Body of pancreas (tissue), 4 donors: ENCODE measurements at regions not wholly inside any gene's neighbourhood (a gene's known extent, or its start where the extent isn't known, plus 50 kb on each side); places are given as distances from the start of the nearest gene placed in this dataset.

Experiments used
- ATAC-seq: fragments of 150-250 bp; one replicate; pipeline ENCODE4 v1.9.1; 2016
- DNase-seq, 4 donors: peaks; one replicate each; pipeline ENCODE4 v3.0.0-alpha.2; 2019
- H3K27ac ChIP-seq, 4 donors: fragments of 200-600 bp; sonication (generic); 1 replicate in 3 of 4; 2 replicates in 1 of 4; pipeline versions ENCODE4 v1.5.1 to v1.6.1; 2016 to 2019; ENCODE audit warnings: mild to moderate bottlenecking in 1 of 4, mixed read lengths in 1 of 4, moderate library complexity in 1 of 4
- H3K27me3 ChIP-seq, 2 donors: fragments of 200-600 bp; sonication (generic); one replicate each; pipeline ENCODE4 v1.6.0; 2016; ENCODE audit warnings: mild to moderate bottlenecking in 1 of 2
- H3K36me3 ChIP-seq, 2 donors: fragments of 200-600 bp; sonication (generic); replicated peaks in 1 of 2; 2 replicates each; pipeline ENCODE4 v1.5.1; 2016; ENCODE audit warnings: low read depth in 2 of 2; ENCODE audit not compliant: insufficient read depth in 1 of 2
- H3K4me1 ChIP-seq: fragments of 200-600 bp; sonication (generic); one replicate; pipeline ENCODE4 v1.6.0; 2016
- H3K4me3 ChIP-seq, 2 donors: fragments of 200-600 bp; sonication (generic); 1 replicate in 1 of 2; 2 replicates in 1 of 2; pipeline ENCODE4 v1.5.1; 2016 to 2019
- H3K9me3 ChIP-seq, 3 donors: fragments of 200-600 bp; sonication (generic); 1 replicate in 2 of 3; 2 replicates in 1 of 3; pipeline ENCODE4 v1.5.1; 2016
- CTCF ChIP-seq, 7 experiments: fragments of 450-650 bp in 4 of 7; fragments of 200-600 bp in 3 of 7; sonication (generic) in 3 of 7; IDR thresholded peaks; one replicate each; pipeline ENCODE4 v1.5.1; 2016 to 2019; ENCODE audit warnings: antibody characterized with exemption in 7 of 7
- POLR2A ChIP-seq, 3 donors: fragments of 450-650 bp; IDR thresholded peaks; one replicate each; pipeline ENCODE4 v1.6.1; 2016; ENCODE audit warnings: antibody characterized with exemption in 3 of 3, mild to moderate bottlenecking in 2 of 3
- WGBS, 2 donors: methylation state at CpG; one replicate each; pipeline ENCODE4 v1.1.5; 2017; 5-methylcytosine and 5-hydroxymethylcytosine counted together
- intact Hi-C: fragments of 100-400 bp; cut with DNase I; formaldehyde crosslinking; loops from one replicate; pipeline ENCODE4 v1.15.1; 2023

DNA sequence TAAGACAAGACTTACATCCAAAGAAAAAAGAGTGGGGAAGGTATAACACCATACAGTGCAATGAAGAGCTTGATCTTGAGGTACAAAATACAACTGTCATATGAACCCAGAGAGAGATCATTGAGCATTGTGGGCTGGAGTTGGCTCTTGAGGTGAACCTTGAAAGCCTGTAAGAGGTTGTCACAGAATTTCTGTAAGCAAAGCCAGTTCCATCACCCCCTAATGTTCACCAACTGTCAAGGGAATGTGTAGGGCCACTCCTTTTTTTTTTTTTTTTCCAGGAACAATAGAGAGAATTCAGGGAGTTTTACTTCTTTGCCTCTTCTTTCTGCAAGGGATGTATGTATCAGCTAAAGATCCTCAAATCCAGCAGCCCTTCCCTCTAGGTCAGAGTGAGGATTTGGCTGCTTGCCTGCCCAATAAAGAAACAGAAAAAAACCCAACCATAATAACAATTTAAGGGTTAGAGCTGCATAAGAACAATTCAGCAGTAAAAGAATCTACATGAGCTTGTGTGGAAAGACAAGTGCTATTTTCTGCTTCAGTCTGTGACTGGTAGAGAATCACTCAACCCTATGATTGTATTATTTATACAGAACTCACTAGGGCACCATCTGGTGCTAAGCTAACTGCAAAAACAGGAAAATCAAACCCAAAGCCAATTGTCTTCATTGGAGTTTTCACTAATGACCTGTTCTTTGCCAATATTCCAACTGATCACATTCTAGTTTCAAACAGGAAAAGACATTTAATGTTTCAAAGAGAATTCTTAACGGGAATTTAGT is 217.5 kb upstream of the TEX13C start:
- Histone ChIP-seq H3K4me1 (no peaks in the 10 kb centered on the region), H3K27ac (no peak overlapping the region), H3K9me3 (no peaks in the 10 kb centered on the region), H3K36me3 (no peaks in the 10 kb centered on the region), H3K27me3 (no peaks in the 10 kb centered on the region), H3K4me3 (no peak overlapping the region)
- TF ChIP-seq CTCF (IDR thresholded peaks at IDR 0.05) (no peak), POLR2A (IDR thresholded peaks at IDR 0.05) (no peak)
- intact Hi-C loops, result no loop called here
- WGBS, 2 donors, result 46 to 63% methylated on average over 1 of the region's 1 CpG
- ATAC-seq (no peak), DNase-seq (no peak)

GRCh38 chrX:125103693-125104092 is 216.0 kb upstream of the TEX13C start:
- WGBS, 2 donors, result 77 to 90% methylated on average over 11 of the region's 11 CpGs
- no peaks in the 10 kb centered on the region for H3K27me3 ChIP-seq
- H3K4me1 ChIP-seq, result no peaks in the 10 kb centered on the region
- H3K27ac ChIP-seq, result no peak overlapping the region
- no peaks in the 10 kb centered on the region for H3K9me3 ChIP-seq
- H3K4me3 ChIP-seq, result no peak overlapping the region
- intact Hi-C loops, result no loop called here
- TF ChIP-seq CTCF (IDR thresholded peaks at IDR 0.05) (no peak), POLR2A (IDR thresholded peaks at IDR 0.05) (no peak)
- ATAC-seq, result no peak
- H3K36me3 ChIP-seq, result no peaks in the 10 kb centered on the region
- no peak for DNase-seq

DNA sequence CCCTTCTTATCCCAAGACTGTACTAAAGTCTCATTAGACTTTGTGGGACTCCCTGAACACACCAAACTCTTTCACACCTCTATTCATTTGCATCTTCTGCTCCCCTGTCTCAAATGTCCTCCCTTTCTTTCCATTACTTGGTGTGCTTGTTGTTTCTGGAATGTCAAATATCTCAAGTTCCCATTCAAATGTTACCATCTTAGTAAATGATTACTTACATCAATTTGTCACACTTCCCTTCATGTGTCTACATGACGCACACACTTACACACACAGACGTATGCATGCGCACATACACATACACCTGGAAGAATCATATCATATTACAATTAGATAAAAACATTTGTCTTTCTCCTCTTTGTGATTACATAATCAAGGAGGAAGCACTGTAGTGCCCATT is 210.8 kb upstream of the TEX13C start:
- H3K27ac ChIP-seq, result no peak overlapping the region
- no peaks in the 10 kb centered on the region for H3K9me3 ChIP-seq
- intact Hi-C loops, result no loop called here
- no peaks in the 10 kb centered on the region for H3K4me1 ChIP-seq
- no peak for TF ChIP-seq POLR2A (IDR thresholded peaks at IDR 0.05)
- DNase-seq (no peak), ATAC-seq (no peak)
- no peaks in the 10 kb centered on the region for H3K36me3 ChIP-seq
- H3K27me3 ChIP-seq, result no peaks in the 10 kb centered on the region
- no peak overlapping the region for H3K4me3 ChIP-seq
- 25 to 28% methylated on average over 3 of the region's 3 CpGs for whole genome bisulfite sequencing, 2 donors

DNA sequence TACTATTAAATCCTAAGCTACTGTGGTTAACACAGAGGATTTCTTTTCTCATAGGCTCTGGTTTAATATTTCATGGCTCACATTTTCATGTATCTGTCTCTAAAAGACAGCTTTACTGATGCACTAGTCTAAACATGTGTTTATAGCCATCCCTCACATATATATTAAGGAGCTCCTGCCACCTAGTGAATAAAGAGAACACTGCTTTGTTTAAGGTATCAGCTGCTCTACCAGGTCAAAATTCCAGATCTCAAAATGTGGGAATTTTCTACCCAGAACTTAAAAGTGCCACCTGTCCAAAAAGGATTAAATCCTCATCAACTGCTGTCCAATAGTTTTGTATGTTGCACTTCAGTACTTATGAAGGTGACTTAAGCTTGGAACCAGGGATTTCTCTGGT is 188.5 kb upstream of the TEX13C start:
- DNase-seq (no peak), ATAC-seq (no peak)
- Histone ChIP-seq H3K9me3 (no peaks in the 10 kb centered on the region), H3K4me3 (no peak overlapping the region), H3K27me3 (no peaks in the 10 kb centered on the region), H3K27ac (no peak overlapping the region), H3K4me1 (no peaks in the 10 kb centered on the region), H3K36me3 (no peaks in the 10 kb centered on the region)
- TF ChIP-seq CTCF (IDR thresholded peaks at IDR 0.05) (peak in 3 of 7 experiments; percentile 23 to 34 (median 24)), POLR2A (IDR thresholded peaks at IDR 0.05) (no peak)
- intact Hi-C loops, result no loop called here

- intact Hi-C loops, result no loop called here
- no peaks in the 10 kb centered on the region for H3K36me3 ChIP-seq
- no peaks in the 10 kb centered on the region for H3K27me3 ChIP-seq
- TF ChIP-seq POLR2A (IDR thresholded peaks at IDR 0.05) (no peak), CTCF (IDR thresholded peaks at IDR 0.05) (peak in 3 of 7 experiments; percentile 6 to 18 (median 8))
- no peak overlapping the region for H3K27ac ChIP-seq
- no peaks in the 10 kb centered on the region for H3K9me3 ChIP-seq
- H3K4me3 ChIP-seq, result no peak overlapping the region
- no peaks in the 10 kb centered on the region for H3K4me1 ChIP-seq
- DNase-seq (no peak), ATAC-seq (no peak)
- WGBS, 2 donors, result 28 to 29% methylated on average over 2 of the region's 2 CpGs
Observed at GRCh38 chrX:125132274-125132673, 187.4 kb upstream of the TEX13C start.
